ENCODE measurements at regions not wholly inside any gene's neighbourhood (a gene's known extent, or its start where the extent isn't known, plus 50 kb on each side); places are given as distances from the start of the nearest gene placed in this dataset.

GRCh38 chr1:113185463-113186104 lies 112.6 kb downstream of the LRIG2 start:
- Histone ChIP-seq H3K4me1 (no peaks in the 10 kb centered on the region), H3K27ac (no peak overlapping the region), H3K27me3 (no peaks in the 10 kb centered on the region), H3K36me3 (no peaks in the 10 kb centered on the region), H3K4me3 (no peak overlapping the region), H3K9me3 (no peaks in the 10 kb centered on the region)
- DNase-seq = no peak
- intact Hi-C loops (cut with DNase I; ENCODE audit: low total_unique reads) = no loop called here
- no peak for ATAC-seq
- TF ChIP-seq CTCF (IDR thresholded peaks at IDR 0.05 in 4 of 5, conservative IDR thresholded peaks at IDR 0.05 in 1 of 5) (no peak), POLR2A (IDR thresholded peaks at IDR 0.05) (no peak)
- in situ Hi-C loops (cut with MboI; ENCODE audit: low sequenced_read_pairs in 4 of 4) = no loop called here

- H3K27me3 ChIP-seq = no peaks in the 10 kb centered on the region
- DNase-seq (no peak), ATAC-seq (no peak)
- TF ChIP-seq CTCF (IDR thresholded peaks at IDR 0.05 in 4 of 5, conservative IDR thresholded peaks at IDR 0.05 in 1 of 5) (no peak), POLR2A (IDR thresholded peaks at IDR 0.05) (no peak)
- intact Hi-C loops (cut with DNase I; ENCODE audit: low total_unique reads) (no loop called here), in situ Hi-C loops (cut with MboI; ENCODE audit: low sequenced_read_pairs in 4 of 4) (no loop called here)
- H3K4me1 ChIP-seq = no peaks in the 10 kb centered on the region
- H3K4me3 ChIP-seq = no peak overlapping the region
- no peak overlapping the region for H3K27ac ChIP-seq
- H3K36me3 ChIP-seq = no peaks in the 10 kb centered on the region
- H3K9me3 ChIP-seq = no peaks in the 10 kb centered on the region
Observed at GRCh38 chr1:113190078-113190477, 117.1 kb downstream of the LRIG2 start.

GRCh38 chr1:113190930-113191329 lies 117.9 kb downstream of the LRIG2 start:
- DNase-seq (no peak), ATAC-seq (no peak)
- Histone ChIP-seq H3K4me3 (no peak overlapping the region), H3K4me1 (no peaks in the 10 kb centered on the region), H3K36me3 (no peaks in the 10 kb centered on the region), H3K9me3 (no peaks in the 10 kb centered on the region), H3K27ac (no peak overlapping the region), H3K27me3 (no peaks in the 10 kb centered on the region)
- in situ Hi-C loops (cut with MboI; ENCODE audit: low sequenced_read_pairs in 4 of 4) = no loop called here
- no peak for TF ChIP-seq CTCF (IDR thresholded peaks at IDR 0.05 in 4 of 5, conservative IDR thresholded peaks at IDR 0.05 in 1 of 5)
- TF ChIP-seq POLR2A (IDR thresholded peaks at IDR 0.05) = no peak
- intact Hi-C loops (cut with DNase I; ENCODE audit: low total_unique reads) = no loop called here

- Histone ChIP-seq H3K4me3 (no peak overlapping the region), H3K27me3 (no peaks in the 10 kb centered on the region), H3K4me1 (no peaks in the 10 kb centered on the region), H3K36me3 (no peaks in the 10 kb centered on the region), H3K27ac (no peak overlapping the region), H3K9me3 (no peaks in the 10 kb centered on the region)
- TF ChIP-seq CTCF (IDR thresholded peaks at IDR 0.05 in 4 of 5, conservative IDR thresholded peaks at IDR 0.05 in 1 of 5) (no peak), POLR2A (IDR thresholded peaks at IDR 0.05) (no peak)
- ATAC-seq (no peak), DNase-seq (no peak)
- intact Hi-C loops (cut with DNase I; ENCODE audit: low total_unique reads) = no loop called here
- in situ Hi-C loops (cut with MboI; ENCODE audit: low sequenced_read_pairs in 4 of 4) = no loop called here
Observed at GRCh38 chr1:113191579-113192076, 118.6 kb downstream of the LRIG2 start.

GRCh38 chr1:113192242-113192641 lies 119.2 kb downstream of the LRIG2 start:
- intact Hi-C loops (cut with DNase I; ENCODE audit: low total_unique reads) (no loop called here), in situ Hi-C loops (cut with MboI; ENCODE audit: low sequenced_read_pairs in 4 of 4) (no loop called here)
- ATAC-seq (no peak), DNase-seq (no peak)
- H3K4me1 ChIP-seq = no peaks in the 10 kb centered on the region
- H3K4me3 ChIP-seq = no peak overlapping the region
- H3K36me3 ChIP-seq = no peaks in the 10 kb centered on the region
- no peaks in the 10 kb centered on the region for H3K27me3 ChIP-seq
- no peaks in the 10 kb centered on the region for H3K9me3 ChIP-seq
- no peak overlapping the region for H3K27ac ChIP-seq
- no peak for TF ChIP-seq POLR2A (IDR thresholded peaks at IDR 0.05)
- no peak for TF ChIP-seq CTCF (IDR thresholded peaks at IDR 0.05 in 4 of 5, conservative IDR thresholded peaks at IDR 0.05 in 1 of 5)
